ENCODE measurements at regions not wholly inside any gene's neighbourhood (a gene's known extent, or its start where the extent isn't known, plus 50 kb on each side); places are given as distances from the start of the nearest gene placed in this dataset.

- no peak for DNase-seq
- in situ Hi-C loops (cut with HindIII; ENCODE audit: low pct_ligation_motif_present, low pct_unique_long_range_greater_than_20kb, low sequenced_read_pairs): no loop called here
Observed at GRCh38 chr14:100381395-100382105, 58.4 kb downstream of the SLC25A47 start.

- in situ Hi-C loops (cut with HindIII; ENCODE audit: low pct_ligation_motif_present, low pct_unique_long_range_greater_than_20kb, low sequenced_read_pairs): no loop called here
- no peak for DNase-seq
Observed at GRCh38 chr14:100382106-100382455, 58.9 kb downstream of the SLC25A47 start.

GRCh38 chr14:100383727-100384158, 60.6 kb downstream of the SLC25A47 start:
- peak; percentile 61 for DNase-seq
- in situ Hi-C loops (cut with HindIII; ENCODE audit: low pct_ligation_motif_present, low pct_unique_long_range_greater_than_20kb, low sequenced_read_pairs): no loop called here

- in situ Hi-C loops (cut with HindIII; ENCODE audit: low pct_ligation_motif_present, low pct_unique_long_range_greater_than_20kb, low sequenced_read_pairs): no loop called here
- DNase-seq: no peak
Observed at GRCh38 chr14:100384277-100384676, 61.1 kb downstream of the SLC25A47 start.

GRCh38 chr14:100384819-100385813, 62.0 kb downstream of the SLC25A47 start:
- peak; percentile 54 for DNase-seq
- in situ Hi-C loops (cut with HindIII; ENCODE audit: low pct_ligation_motif_present, low pct_unique_long_range_greater_than_20kb, low sequenced_read_pairs): no loop called here

- no peak for DNase-seq
- in situ Hi-C loops (cut with HindIII; ENCODE audit: low pct_ligation_motif_present, low pct_unique_long_range_greater_than_20kb, low sequenced_read_pairs): no loop called here
Observed at GRCh38 chr14:100386121-100386520, 63.0 kb downstream of the SLC25A47 start.

- no peak for DNase-seq
- in situ Hi-C loops (cut with HindIII; ENCODE audit: low pct_ligation_motif_present, low pct_unique_long_range_greater_than_20kb, low sequenced_read_pairs): no loop called here
Observed at GRCh38 chr14:100386846-100387245, 63.7 kb downstream of the SLC25A47 start.

- in situ Hi-C loops (cut with HindIII; ENCODE audit: low pct_ligation_motif_present, low pct_unique_long_range_greater_than_20kb, low sequenced_read_pairs): no loop called here
- no peak for DNase-seq
Observed at GRCh38 chr14:100387450-100387849, 64.3 kb downstream of the SLC25A47 start.

GRCh38 chr14:100388103-100389054, 65.2 kb downstream of the SLC25A47 start:
- DNase-seq: no peak
- in situ Hi-C loops (cut with HindIII; ENCODE audit: low pct_ligation_motif_present, low pct_unique_long_range_greater_than_20kb, low sequenced_read_pairs): no loop called here

GRCh38 chr14:100389497-100390104, 66.5 kb downstream of the SLC25A47 start:
- in situ Hi-C loops (cut with HindIII; ENCODE audit: low pct_ligation_motif_present, low pct_unique_long_range_greater_than_20kb, low sequenced_read_pairs): no loop called here
- DNase-seq: no peak

- DNase-seq: no peak
- in situ Hi-C loops (cut with HindIII; ENCODE audit: low pct_ligation_motif_present, low pct_unique_long_range_greater_than_20kb, low sequenced_read_pairs): no loop called here
Observed at GRCh38 chr14:100391173-100391572, 68.0 kb downstream of the SLC25A47 start.

GRCh38 chr14:100391724-100392123, 68.6 kb downstream of the SLC25A47 start:
- no peak for DNase-seq
- in situ Hi-C loops (cut with HindIII; ENCODE audit: low pct_ligation_motif_present, low pct_unique_long_range_greater_than_20kb, low sequenced_read_pairs): no loop called here

- in situ Hi-C loops (cut with HindIII; ENCODE audit: low pct_ligation_motif_present, low pct_unique_long_range_greater_than_20kb, low sequenced_read_pairs): no loop called here
- no peak for DNase-seq
Observed at GRCh38 chr14:100392356-100392755, 69.2 kb downstream of the SLC25A47 start.

GRCh38 chr14:100393362-100393761, 70.2 kb downstream of the SLC25A47 start:
- in situ Hi-C loops (cut with HindIII; ENCODE audit: low pct_ligation_motif_present, low pct_unique_long_range_greater_than_20kb, low sequenced_read_pairs): no loop called here
- no peak for DNase-seq

- in situ Hi-C loops (cut with HindIII; ENCODE audit: low pct_ligation_motif_present, low pct_unique_long_range_greater_than_20kb, low sequenced_read_pairs): no loop called here
Observed at GRCh38 chr14:100393906-100394732, 71.0 kb downstream of the SLC25A47 start.

GRCh38 chr14:100394886-100395672, 71.9 kb downstream of the SLC25A47 start:
- in situ Hi-C loops (cut with HindIII; ENCODE audit: low pct_ligation_motif_present, low pct_unique_long_range_greater_than_20kb, low sequenced_read_pairs): no loop called here
- DNase-seq: no peak

More at GRCh38 chr14:100393906-100394732, 71.0 kb downstream of the SLC25A47 start:
- DNase-seq: no peak
